ENCODE measurements at regions not wholly inside any gene's neighbourhood (a gene's known extent, or its start where the extent isn't known, plus 50 kb on each side); places are given as distances from the start of the nearest gene placed in this dataset.

- no peak for TF ChIP-seq CTCF (IDR thresholded peaks at IDR 0.05; ENCODE audit: borderline replicate concordance)
- intact Hi-C loops (cut with micrococcal nuclease): loop anchor here (10.0 kb wide), 1 partner anchor 85 kb away; no protein-coding TSS in a partner anchor
Measured at GRCh38 chr3:112730210-112730609, 89.3 kb upstream of the CCDC80 start.

GRCh38 chr3:112721231-112721630, 80.3 kb upstream of the CCDC80 start:
- no peak for TF ChIP-seq CTCF (IDR thresholded peaks at IDR 0.05; ENCODE audit: borderline replicate concordance)
- no peaks in the 10 kb centered on the region for H3K36me3 ChIP-seq
- no peak overlapping the region for H3K4me3 ChIP-seq
- no peak for DNase-seq
- intact Hi-C loops (cut with micrococcal nuclease): loop anchor here (5.0 kb wide), 1 partner anchor 241 kb away; no protein-coding TSS in a partner anchor
- H3K9me3 ChIP-seq (replicated peaks): no peaks in the 10 kb centered on the region
- no peaks in the 10 kb centered on the region for H3K4me1 ChIP-seq
- no peak overlapping the region for H3K27ac ChIP-seq (replicated peaks)
- H3K27me3 ChIP-seq (ENCODE audit: low read depth): no peaks in the 10 kb centered on the region

More at GRCh38 chr3:112730210-112730609, 89.3 kb upstream of the CCDC80 start:
- no peak overlapping the region for H3K4me3 ChIP-seq
- no peaks in the 10 kb centered on the region for H3K27me3 ChIP-seq (ENCODE audit: low read depth)
- DNase-seq: no peak
- no peaks in the 10 kb centered on the region for H3K4me1 ChIP-seq
- peaks cover 4% of the 10 kb centered on the region for H3K9me3 ChIP-seq (replicated peaks)
- no peak overlapping the region for H3K27ac ChIP-seq (replicated peaks)
- no peaks in the 10 kb centered on the region for H3K36me3 ChIP-seq

GRCh38 chr3:112718967-112719366, 78.0 kb upstream of the CCDC80 start:
- no peaks in the 10 kb centered on the region for H3K27me3 ChIP-seq (ENCODE audit: low read depth)
- no peak for DNase-seq
- TF ChIP-seq CTCF (IDR thresholded peaks at IDR 0.05; ENCODE audit: borderline replicate concordance): no peak
- H3K4me1 ChIP-seq: no peaks in the 10 kb centered on the region
- no peaks in the 10 kb centered on the region for H3K36me3 ChIP-seq
- H3K4me3 ChIP-seq: no peak overlapping the region
- intact Hi-C loops (cut with micrococcal nuclease): no loop called here
- no peaks in the 10 kb centered on the region for H3K9me3 ChIP-seq (replicated peaks)
- H3K27ac ChIP-seq (replicated peaks): no peak overlapping the region

GRCh38 chr3:112718516-112718915, 77.6 kb upstream of the CCDC80 start:
- intact Hi-C loops (cut with micrococcal nuclease): no loop called here

GRCh38 chr3:112709911-112710310, 69.0 kb upstream of the CCDC80 start:
- Histone ChIP-seq H3K4me1 (no peaks in the 10 kb centered on the region), H3K27ac (replicated peaks) (no peak overlapping the region), H3K9me3 (replicated peaks) (peaks cover 27% of the 10 kb centered on the region), H3K4me3 (no peak overlapping the region), H3K36me3 (no peaks in the 10 kb centered on the region), H3K27me3 (ENCODE audit: low read depth) (no peaks in the 10 kb centered on the region)
- no peak for TF ChIP-seq CTCF (IDR thresholded peaks at IDR 0.05; ENCODE audit: borderline replicate concordance)
- DNase-seq: no peak
- intact Hi-C loops (cut with micrococcal nuclease): loop anchor here (2.0 kb wide), 1 partner anchor 55 kb away; no protein-coding TSS in a partner anchor

More at GRCh38 chr3:112718516-112718915, 77.6 kb upstream of the CCDC80 start:
- H3K27ac ChIP-seq (replicated peaks): no peak overlapping the region
- no peak for DNase-seq
- no peaks in the 10 kb centered on the region for H3K4me1 ChIP-seq
- no peak overlapping the region for H3K4me3 ChIP-seq
- no peak for TF ChIP-seq CTCF (IDR thresholded peaks at IDR 0.05; ENCODE audit: borderline replicate concordance)
- no peaks in the 10 kb centered on the region for H3K36me3 ChIP-seq
- no peaks in the 10 kb centered on the region for H3K9me3 ChIP-seq (replicated peaks)
- no peaks in the 10 kb centered on the region for H3K27me3 ChIP-seq (ENCODE audit: low read depth)
